ENCODE measurements at regions not wholly inside any gene's neighbourhood (a gene's known extent, or its start where the extent isn't known, plus 50 kb on each side); places are given as distances from the start of the nearest gene placed in this dataset.

- Histone ChIP-seq H3K27ac (no peak overlapping the region), H3K4me3 (no peak overlapping the region), H3K4me1 (replicated peaks in 1 of 2) (no peaks in the 10 kb centered on the region)
- ATAC-seq (replicated peaks in 6 of 8): no peak
- in situ Hi-C loops (cut with MboI; ENCODE audit: low pct_unique_long_range_greater_than_20kb in 2 of 9, low sequenced_read_pairs in 9 of 9, unreplicated experiment in 9 of 9): no loop called here
- WGBS, 10 experiments: 0 to 85% (median 62%) methylated on average over 1 to 7 of the region's 9 CpGs; no CpG with 5 or more reads in 3 of the 10 experiments
Observed at GRCh38 chr7:156251861-156252260, 388.7 kb upstream of the RNF32 start.

- no peaks in the 10 kb centered on the region for H3K4me1 ChIP-seq (replicated peaks in 1 of 2)
- in situ Hi-C loops (cut with MboI; ENCODE audit: low pct_unique_long_range_greater_than_20kb in 2 of 9, low sequenced_read_pairs in 9 of 9, unreplicated experiment in 9 of 9): no loop called here
- no peak overlapping the region for H3K4me3 ChIP-seq
- H3K27ac ChIP-seq: no peak overlapping the region
- no peak for ATAC-seq (replicated peaks in 6 of 8)
Observed at GRCh38 chr7:156240532-156240931, 400.0 kb upstream of the RNF32 start.

- WGBS, 10 experiments: 33 to 96% (median 78%) methylated on average over 1 to 17 of the region's 19 CpGs; no CpG with 5 or more reads in 1 of the 10 experiments
- Histone ChIP-seq H3K4me1 (replicated peaks in 1 of 2) (no peaks in the 10 kb centered on the region), H3K4me3 (no peak overlapping the region), H3K27ac (no peak overlapping the region)
- in situ Hi-C loops (cut with MboI; ENCODE audit: low pct_unique_long_range_greater_than_20kb in 2 of 9, low sequenced_read_pairs in 9 of 9, unreplicated experiment in 9 of 9): no loop called here
- ATAC-seq (replicated peaks in 6 of 8): no peak
Observed at GRCh38 chr7:156238366-156239133, 402.0 kb upstream of the RNF32 start.

- no peak for ATAC-seq (replicated peaks in 6 of 8)
- 40 to 80% (median 60%) methylated on average over 1 to 4 of the region's 6 CpGs; no CpG with 5 or more reads in 5 of the 10 experiments for WGBS, 10 experiments
- in situ Hi-C loops (cut with MboI; ENCODE audit: low pct_unique_long_range_greater_than_20kb in 2 of 9, low sequenced_read_pairs in 9 of 9, unreplicated experiment in 9 of 9): no loop called here
- H3K27ac ChIP-seq: no peak overlapping the region
- no peaks in the 10 kb centered on the region for H3K4me1 ChIP-seq (replicated peaks in 1 of 2)
- H3K4me3 ChIP-seq: no peak overlapping the region
Observed at GRCh38 chr7:156237614-156238013, 403.0 kb upstream of the RNF32 start.

- Histone ChIP-seq H3K4me3 (no peak overlapping the region), H3K4me1 (replicated peaks in 1 of 2) (no peaks in the 10 kb centered on the region), H3K27ac (no peak overlapping the region)
- in situ Hi-C loops (cut with MboI; ENCODE audit: low pct_unique_long_range_greater_than_20kb in 2 of 9, low sequenced_read_pairs in 9 of 9, unreplicated experiment in 9 of 9): no loop called here
- 20 to 100% (median 84%) methylated on average over 1 to 7 of the region's 15 CpGs; no CpG with 5 or more reads in 3 of the 10 experiments for WGBS, 10 experiments
- no peak for ATAC-seq (replicated peaks in 6 of 8)
Observed at GRCh38 chr7:156236936-156237599, 403.5 kb upstream of the RNF32 start.

GRCh38 chr7:156236181-156236889, 404.2 kb upstream of the RNF32 start:
- in situ Hi-C loops (cut with MboI; ENCODE audit: low pct_unique_long_range_greater_than_20kb in 2 of 9, low sequenced_read_pairs in 9 of 9, unreplicated experiment in 9 of 9): no loop called here
- no peak for ATAC-seq (replicated peaks in 6 of 8)
- 25 to 83% (median 43%) methylated on average over 2 to 12 of the region's 23 CpGs; no CpG with 5 or more reads in 1 of the 10 experiments for WGBS, 10 experiments
- no peak overlapping the region for H3K4me3 ChIP-seq
- H3K27ac ChIP-seq: no peak overlapping the region
- H3K4me1 ChIP-seq (replicated peaks in 1 of 2): no peaks in the 10 kb centered on the region

- ATAC-seq (replicated peaks in 6 of 8): no peak
- no peak overlapping the region for H3K27ac ChIP-seq
- 8 to 100% (median 67%) methylated on average over 1 to 5 of the region's 10 CpGs; no CpG with 5 or more reads in 4 of the 10 experiments for WGBS, 10 experiments
- in situ Hi-C loops (cut with MboI; ENCODE audit: low pct_unique_long_range_greater_than_20kb in 2 of 9, low sequenced_read_pairs in 9 of 9, unreplicated experiment in 9 of 9): no loop called here
- no peaks in the 10 kb centered on the region for H3K4me1 ChIP-seq (replicated peaks in 1 of 2)
- H3K4me3 ChIP-seq: no peak overlapping the region
Observed at GRCh38 chr7:156234666-156235494, 405.7 kb upstream of the RNF32 start.

- no peak overlapping the region for H3K4me3 ChIP-seq
- ATAC-seq (replicated peaks in 6 of 8): no peak
- H3K4me1 ChIP-seq (replicated peaks in 1 of 2): no peaks in the 10 kb centered on the region
- in situ Hi-C loops (cut with MboI; ENCODE audit: low pct_unique_long_range_greater_than_20kb in 2 of 9, low sequenced_read_pairs in 9 of 9, unreplicated experiment in 9 of 9): no loop called here
- H3K27ac ChIP-seq: no peak overlapping the region
- 57 to 100% (median 85%) methylated on average over 1 to 5 of the region's 5 CpGs; no CpG with 5 or more reads in 2 of the 10 experiments for WGBS, 10 experiments
Observed at GRCh38 chr7:156234192-156234591, 406.4 kb upstream of the RNF32 start.

GRCh38 chr7:156232931-156233705, 407.5 kb upstream of the RNF32 start:
- Histone ChIP-seq H3K4me3 (no peak overlapping the region), H3K4me1 (replicated peaks in 1 of 2) (no peaks in the 10 kb centered on the region), H3K27ac (no peak overlapping the region)
- ATAC-seq (replicated peaks in 6 of 8): no peak
- WGBS, 10 experiments: 51 to 93% (median 70%) methylated on average over 1 to 7 of the region's 37 CpGs; no CpG with 5 or more reads in 4 of the 10 experiments
- in situ Hi-C loops (cut with MboI; ENCODE audit: low pct_unique_long_range_greater_than_20kb in 2 of 9, low sequenced_read_pairs in 9 of 9, unreplicated experiment in 9 of 9): no loop called here

- no peak overlapping the region for H3K4me3 ChIP-seq
- no peak for ATAC-seq (replicated peaks in 6 of 8)
- H3K27ac ChIP-seq: no peak overlapping the region
- H3K4me1 ChIP-seq (replicated peaks in 1 of 2): no peaks in the 10 kb centered on the region
- in situ Hi-C loops (cut with MboI; ENCODE audit: low pct_unique_long_range_greater_than_20kb in 2 of 9, low sequenced_read_pairs in 9 of 9, unreplicated experiment in 9 of 9): no loop called here
- 18 to 100% (median 78%) methylated on average over 1 to 10 of the region's 12 CpGs; no CpG with 5 or more reads in 1 of the 10 experiments for WGBS, 10 experiments
Observed at GRCh38 chr7:156230576-156230975, 410.0 kb upstream of the RNF32 start.

- in situ Hi-C loops (cut with MboI; ENCODE audit: low pct_unique_long_range_greater_than_20kb in 2 of 9, low sequenced_read_pairs in 9 of 9, unreplicated experiment in 9 of 9): no loop called here
- no peak for ATAC-seq (replicated peaks in 6 of 8)
- Histone ChIP-seq H3K4me3 (no peak overlapping the region), H3K4me1 (replicated peaks in 1 of 2) (no peaks in the 10 kb centered on the region), H3K27ac (no peak overlapping the region)
- 0 to 86% (median 10%) methylated on average over 1 of the region's 1 CpG; no CpG with 5 or more reads in 6 of the 10 experiments for WGBS, 10 experiments
Observed at GRCh38 chr7:156224833-156225225, 412.6 kb upstream of the SHH start.
